ENCODE measurements at regions not wholly inside any gene's neighbourhood (a gene's known extent, or its start where the extent isn't known, plus 50 kb on each side); places are given as distances from the start of the nearest gene placed in this dataset.
"Not testable (repeated sequence)": the region's sequence is repeated elsewhere in the genome, so short reads cannot be mapped to it uniquely, and the experiment has no call there.

- DNase-seq (ENCODE audit: low spot score), result no peak
- Histone ChIP-seq H3K4me3 (ENCODE audit: low read depth in 1 of 3, low read length in 3 of 3) (no peak overlapping the region), H3K9ac (ENCODE audit: low read depth in 1 of 2, low read length in 2 of 2) (no peak overlapping the region), H3K27ac (ENCODE audit: low read depth in 1 of 2, low read length in 2 of 2) (no peak overlapping the region), H3K27me3 (ENCODE audit: control insufficient read depth in 4 of 4, insufficient read depth in 4 of 4, low read length in 3 of 4) (peaks cover 0 to 5% (median 1%) of the 10 kb centered on the region in 4 donors), H3K36me3 (ENCODE audit: control insufficient read depth in 4 of 4, insufficient read depth in 3 of 4, low read depth in 1 of 4, low read length in 3 of 4) (no peaks in the 10 kb centered on the region), H3K4me1 (ENCODE audit: control insufficient read depth in 4 of 4, insufficient read depth in 4 of 4, low read length in 3 of 4) (no peaks in the 10 kb centered on the region), H3K9me3 (ENCODE audit: control insufficient read depth in 4 of 4, low read length in 3 of 4) (no peaks in the 10 kb centered on the region)
- WGBS, result 69% methylated on average over 1 of the region's 1 CpG
- TF ChIP-seq ATF3 (IDR thresholded peaks at IDR 0.05) (no peak), RAD21 (IDR thresholded peaks at IDR 0.05) (no peak), ZBTB33 (IDR thresholded peaks at IDR 0.05) (no peak), MAX (IDR thresholded peaks at IDR 0.05) (no peak), NR2F2 (IDR thresholded peaks at IDR 0.05) (no peak), SP1 (IDR thresholded peaks at IDR 0.05) (no peak), RXRA (IDR thresholded peaks at IDR 0.05) (no peak), HNF4A (conservative IDR thresholded peaks at IDR 0.05) (no peak), YY1 (IDR thresholded peaks at IDR 0.05) (no peak), FOXA1 (IDR thresholded peaks at IDR 0.05) (no peak), EGR1 (IDR thresholded peaks at IDR 0.05; ENCODE audit: low read depth in 2 of 2) (no peak), REST (IDR thresholded peaks at IDR 0.05) (no peak), HNF4G (IDR thresholded peaks at IDR 0.05) (no peak), FOXA2 (IDR thresholded peaks at IDR 0.05) (no peak), CTCF (IDR thresholded peaks at IDR 0.05; ENCODE audit: low read depth, low read length, missing input control) (no peak), JUND (IDR thresholded peaks at IDR 0.05) (no peak), TAF1 (conservative IDR thresholded peaks at IDR 0.05) (no peak), GABPA (IDR thresholded peaks at IDR 0.05 in 1 of 2, conservative IDR thresholded peaks at IDR 0.05 in 1 of 2) (no peak)
Measured at GRCh38 chr2:132267105-132267497, 105.3 kb upstream of the ANKRD30BL start.

GRCh38 chr2:132267498-132268283 is 105.9 kb upstream of the ANKRD30BL start:
- not testable (repeated sequence) for H3K4me3 ChIP-seq (ENCODE audit: low read depth in 1 of 3, low read length in 3 of 3); H3K9me3 ChIP-seq (ENCODE audit: control insufficient read depth in 4 of 4, low read length in 3 of 4); H3K27me3 ChIP-seq (ENCODE audit: control insufficient read depth in 4 of 4, insufficient read depth in 4 of 4, low read length in 3 of 4); DNase-seq (ENCODE audit: low spot score); H3K4me1 ChIP-seq (ENCODE audit: control insufficient read depth in 4 of 4, insufficient read depth in 4 of 4, low read length in 3 of 4); H3K36me3 ChIP-seq (ENCODE audit: control insufficient read depth in 4 of 4, insufficient read depth in 3 of 4, low read depth in 1 of 4, low read length in 3 of 4); H3K9ac ChIP-seq (ENCODE audit: low read depth in 1 of 2, low read length in 2 of 2); H3K27ac ChIP-seq (ENCODE audit: low read depth in 1 of 2, low read length in 2 of 2)
- WGBS, result 27% methylated on average over 31 of the region's 31 CpGs

All from liver (tissue), 8 donors.